ENCODE measurements at regions not wholly inside any gene's neighbourhood (a gene's known extent, or its start where the extent isn't known, plus 50 kb on each side); places are given as distances from the start of the nearest gene placed in this dataset.
"Not testable (repeated sequence)": the region's sequence is repeated elsewhere in the genome, so short reads cannot be mapped to it uniquely, and the experiment has no call there.

DNA sequence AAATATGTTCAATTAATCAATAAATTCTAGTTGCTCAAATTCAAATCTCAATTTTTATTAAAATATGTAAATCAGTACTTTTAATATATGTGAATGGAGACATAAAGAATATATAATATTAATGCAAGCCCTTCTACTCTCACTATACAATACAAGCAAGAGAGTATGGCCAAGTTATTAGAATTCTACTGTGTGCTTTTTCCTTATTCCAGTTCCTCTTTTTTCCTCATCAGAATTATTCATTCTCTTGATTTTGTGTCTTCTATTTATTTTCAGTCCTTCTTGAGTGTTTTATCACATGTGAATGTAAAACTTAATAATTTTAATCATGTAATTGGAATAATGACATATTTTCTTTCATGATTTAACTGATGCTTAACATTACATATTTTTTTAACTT lies 276.8 kb downstream of the PCDH20 start:
- no peak for DNase-seq (ENCODE audit: low read depth)

- DNase-seq (ENCODE audit: low read depth) = no peak
Measured at GRCh38 chr13:61136515-61136914, 279.1 kb downstream of the PCDH20 start.

- DNase-seq (ENCODE audit: low read depth) = no peak
Measured at GRCh38 chr13:61136093-61136492, 279.6 kb downstream of the PCDH20 start.

DNA sequence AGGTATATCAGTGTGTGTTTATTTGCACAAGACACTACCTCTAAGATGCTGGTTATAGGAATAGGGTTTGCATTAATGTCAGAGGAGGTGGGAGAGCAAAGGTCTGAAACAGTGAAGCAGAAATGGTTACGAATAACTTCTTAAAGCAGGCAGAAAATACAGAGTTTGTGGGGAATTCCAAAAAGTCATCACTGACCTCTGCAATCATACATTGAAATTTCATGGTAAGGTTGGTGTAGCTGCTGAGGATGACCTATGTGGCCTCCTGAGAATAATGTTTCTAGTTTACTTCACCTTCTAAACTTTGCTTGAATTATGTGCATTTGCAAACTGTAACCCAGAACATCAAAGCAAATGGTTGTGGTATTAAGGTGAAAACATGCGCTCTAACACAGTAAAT lies 280.1 kb downstream of the PCDH20 start:
- no peak for DNase-seq (ENCODE audit: low read depth)

DNA sequence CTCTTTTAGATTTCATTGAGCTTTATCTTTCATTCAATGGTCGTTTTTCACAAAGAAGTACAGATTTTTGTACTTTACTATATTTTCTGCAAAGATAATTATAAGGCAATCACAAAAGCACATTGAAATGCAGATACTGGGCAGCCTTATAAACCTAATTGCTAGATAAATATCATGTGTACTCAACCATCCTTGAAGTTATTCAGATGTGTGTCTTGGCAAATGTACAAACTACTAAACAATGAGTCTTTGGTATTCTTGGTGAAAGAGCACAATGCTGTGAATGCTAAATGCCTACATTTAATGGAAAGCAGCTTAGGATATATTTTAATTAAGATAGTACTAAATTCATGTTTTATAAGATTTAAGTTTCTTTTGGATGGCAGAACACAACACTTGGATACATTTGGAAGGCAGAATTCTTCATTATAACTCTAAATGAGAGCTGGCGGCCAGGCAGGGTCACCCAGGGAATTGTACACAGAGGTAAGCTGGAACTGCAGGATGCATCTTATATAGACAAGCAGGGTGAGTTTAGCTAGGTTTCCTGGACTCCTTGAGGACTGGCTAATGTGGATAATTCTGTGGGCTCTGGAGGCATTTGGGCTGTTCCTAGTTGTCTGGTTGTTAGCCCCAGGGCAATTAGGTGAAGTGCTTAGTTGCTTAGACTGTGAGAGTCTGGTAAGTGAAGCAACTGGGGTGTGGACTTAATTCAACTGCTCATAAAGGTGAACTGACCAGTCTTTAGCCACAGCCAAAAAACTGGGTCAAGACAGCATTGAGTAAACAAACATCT lies 286.6 kb downstream of the PCDH20 start:
- no peak for DNase-seq (ENCODE audit: low read depth)

- DNase-seq (ENCODE audit: low read depth) = no peak
Measured at GRCh38 chr13:61123538-61124289, 291.9 kb downstream of the PCDH20 start.

GRCh38 chr13:61113140-61113658 lies 302.4 kb downstream of the PCDH20 start:
- DNase-seq (ENCODE audit: low read depth) = no peak

DNA sequence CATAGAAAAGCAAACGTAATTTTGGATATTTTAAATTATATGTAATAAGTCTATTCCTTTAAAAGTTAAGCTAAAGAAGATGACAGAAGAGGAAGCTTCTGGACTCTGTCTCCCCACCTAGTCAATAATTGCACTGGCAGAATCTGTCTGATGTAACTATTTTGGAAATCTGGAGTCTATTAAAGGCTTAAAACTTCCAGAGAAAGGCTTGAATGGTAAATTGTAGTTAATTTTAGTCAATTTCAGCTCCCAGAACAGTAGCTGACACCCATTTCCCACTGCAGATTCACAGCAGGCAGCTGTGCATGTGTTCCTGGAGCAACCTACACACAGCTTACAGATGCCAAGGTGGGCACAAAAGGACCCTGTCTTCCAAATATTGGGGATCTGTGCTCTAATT lies 304.1 kb downstream of the PCDH20 start:
- no peak for DNase-seq (ENCODE audit: low read depth)

DNA sequence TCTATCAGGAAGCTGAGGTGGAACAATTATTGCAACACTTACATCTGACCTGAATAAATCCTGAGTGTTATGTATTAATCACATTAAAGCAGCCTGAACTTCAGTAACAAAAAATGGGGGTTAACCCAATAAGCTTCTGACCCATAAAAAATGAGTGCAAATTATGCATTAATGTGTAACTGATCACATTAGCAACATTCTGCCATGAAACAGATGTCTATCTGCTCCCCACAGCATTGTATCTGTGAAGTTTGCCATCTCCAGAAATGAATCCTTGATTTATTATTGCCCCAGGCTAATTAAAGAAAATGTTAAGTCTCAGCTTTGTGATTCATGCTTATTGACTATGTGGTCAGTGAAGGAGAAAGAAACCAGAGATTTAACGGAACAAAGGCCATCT lies 304.9 kb downstream of the PCDH20 start:
- no peak for DNase-seq (ENCODE audit: low read depth)

- no peak for DNase-seq (ENCODE audit: low read depth)
Measured at GRCh38 chr13:61109741-61110140, 305.9 kb downstream of the PCDH20 start.

- no peak for DNase-seq (ENCODE audit: low read depth)
Measured at GRCh38 chr13:61107989-61108388, 307.7 kb downstream of the PCDH20 start.

GRCh38 chr13:61095885-61096284 lies 319.8 kb downstream of the PCDH20 start:
- DNase-seq (ENCODE audit: low read depth) = no peak

DNA sequence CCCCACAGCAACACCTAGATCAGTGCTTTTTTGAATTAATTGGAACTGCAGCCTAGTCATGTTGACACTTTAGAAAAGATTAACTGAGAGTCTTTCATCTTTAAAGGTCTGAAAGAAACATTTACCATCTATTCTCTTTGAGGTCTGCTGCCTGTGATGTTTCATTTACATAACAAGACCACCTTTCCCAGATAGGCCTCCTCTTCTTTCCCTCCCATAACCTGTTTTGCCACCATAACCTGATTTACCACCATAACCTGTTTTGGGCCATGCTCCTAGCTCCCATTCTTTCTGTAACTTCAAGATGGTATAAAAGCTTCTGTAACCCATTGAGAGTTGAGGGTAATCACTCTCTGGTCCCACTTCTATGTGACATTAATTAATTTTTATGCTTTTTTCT lies 320.8 kb downstream of the PCDH20 start:
- DNase-seq (ENCODE audit: low read depth) = no peak

GRCh38 chr13:61089894-61090293 lies 325.8 kb downstream of the PCDH20 start:
- DNase-seq (ENCODE audit: low read depth) = not testable (repeated sequence)

- DNase-seq (ENCODE audit: low read depth) = no peak
Measured at GRCh38 chr13:61086087-61086486, 329.6 kb downstream of the PCDH20 start.

GRCh38 chr13:61084988-61085387 lies 330.7 kb downstream of the PCDH20 start:
- DNase-seq (ENCODE audit: low read depth) = no peak

GRCh38 chr13:61078976-61079770 lies 336.5 kb downstream of the PCDH20 start:
- DNase-seq (ENCODE audit: low read depth) = no peak

DNA sequence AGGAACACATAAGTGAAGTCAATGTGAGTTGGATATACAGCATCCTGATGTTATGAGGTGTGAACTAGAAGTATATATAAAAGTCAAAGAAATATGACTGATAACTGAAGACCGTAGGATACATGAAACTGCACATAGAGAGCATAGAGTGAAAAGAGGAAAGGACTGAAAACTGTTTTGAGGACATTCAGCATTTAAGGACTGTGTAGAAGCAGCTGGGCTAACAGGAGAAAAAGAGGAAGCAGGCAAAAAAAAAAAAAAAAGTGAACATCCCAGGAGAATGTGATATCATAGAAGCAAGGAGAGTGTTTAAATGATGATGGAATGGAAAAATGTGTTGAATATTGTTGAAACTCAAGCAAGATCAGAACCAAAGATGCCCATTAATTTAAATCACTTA lies 363.5 kb downstream of the PCDH20 start:
- no peak for DNase-seq (ENCODE audit: low read depth)

GRCh38 chr13:61045251-61045650 lies 370.4 kb downstream of the PCDH20 start:
- DNase-seq (ENCODE audit: low read depth) = no peak

- no peak for DNase-seq (ENCODE audit: low read depth)
Measured at GRCh38 chr13:61040181-61040580, 375.5 kb downstream of the PCDH20 start.

- DNase-seq (ENCODE audit: low read depth) = no peak
Measured at GRCh38 chr13:61039302-61039701, 376.3 kb downstream of the PCDH20 start.

- no peak for DNase-seq (ENCODE audit: low read depth)
Measured at GRCh38 chr13:61036715-61037114, 378.9 kb downstream of the PCDH20 start.
